ENCODE measurements at regions not wholly inside any gene's neighbourhood (a gene's known extent, or its start where the extent isn't known, plus 50 kb on each side); places are given as distances from the start of the nearest gene placed in this dataset.

DNA sequence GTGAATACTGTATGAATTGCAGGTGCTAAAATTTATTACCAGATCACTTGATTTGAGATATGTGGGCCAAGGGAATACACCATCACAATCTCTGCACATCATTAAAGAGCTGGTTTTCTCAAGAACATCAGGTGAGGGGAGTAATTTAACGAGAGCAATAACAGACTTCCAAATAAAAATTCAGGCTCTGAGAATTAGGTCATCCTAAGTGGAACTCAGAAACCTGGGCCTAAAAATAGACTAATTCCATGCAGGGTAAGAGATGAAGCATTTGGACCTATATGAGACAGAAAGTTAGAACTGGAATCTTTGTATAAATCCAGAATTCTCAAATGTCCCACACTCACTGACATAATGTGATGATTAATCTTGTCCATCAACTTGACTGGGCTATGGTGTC, 331.1 kb downstream of the ZNF621 start:
- DNase-seq (ENCODE audit: extremely low spot score, unreplicated experiment): no peak
- Mint-ChIP-seq H3K27ac (no peak overlapping the region), H3K4me3 (no peak overlapping the region), H3K4me1 (ENCODE audit: unreplicated experiment) (no peaks in the 10 kb centered on the region), H3K36me3 (no peaks in the 10 kb centered on the region), H3K27me3 (no peaks in the 10 kb centered on the region), H3K9me3 (no peaks in the 10 kb centered on the region)
- TF ChIP-seq, protein P1, sequence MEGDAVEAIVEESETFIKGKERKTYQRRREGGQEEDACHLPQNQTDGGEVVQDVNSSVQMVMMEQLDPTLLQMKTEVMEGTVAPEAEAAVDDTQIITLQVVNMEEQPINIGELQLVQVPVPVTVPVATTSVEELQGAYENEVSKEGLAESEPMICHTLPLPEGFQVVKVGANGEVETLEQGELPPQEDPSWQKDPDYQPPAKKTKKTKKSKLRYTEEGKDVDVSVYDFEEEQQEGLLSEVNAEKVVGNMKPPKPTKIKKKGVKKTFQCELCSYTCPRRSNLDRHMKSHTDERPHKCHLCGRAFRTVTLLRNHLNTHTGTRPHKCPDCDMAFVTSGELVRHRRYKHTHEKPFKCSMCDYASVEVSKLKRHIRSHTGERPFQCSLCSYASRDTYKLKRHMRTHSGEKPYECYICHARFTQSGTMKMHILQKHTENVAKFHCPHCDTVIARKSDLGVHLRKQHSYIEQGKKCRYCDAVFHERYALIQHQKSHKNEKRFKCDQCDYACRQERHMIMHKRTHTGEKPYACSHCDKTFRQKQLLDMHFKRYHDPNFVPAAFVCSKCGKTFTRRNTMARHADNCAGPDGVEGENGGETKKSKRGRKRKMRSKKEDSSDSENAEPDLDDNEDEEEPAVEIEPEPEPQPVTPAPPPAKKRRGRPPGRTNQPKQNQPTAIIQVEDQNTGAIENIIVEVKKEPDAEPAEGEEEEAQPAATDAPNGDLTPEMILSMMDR (conservative IDR thresholded peaks at IDR 0.05): no peak

DNA sequence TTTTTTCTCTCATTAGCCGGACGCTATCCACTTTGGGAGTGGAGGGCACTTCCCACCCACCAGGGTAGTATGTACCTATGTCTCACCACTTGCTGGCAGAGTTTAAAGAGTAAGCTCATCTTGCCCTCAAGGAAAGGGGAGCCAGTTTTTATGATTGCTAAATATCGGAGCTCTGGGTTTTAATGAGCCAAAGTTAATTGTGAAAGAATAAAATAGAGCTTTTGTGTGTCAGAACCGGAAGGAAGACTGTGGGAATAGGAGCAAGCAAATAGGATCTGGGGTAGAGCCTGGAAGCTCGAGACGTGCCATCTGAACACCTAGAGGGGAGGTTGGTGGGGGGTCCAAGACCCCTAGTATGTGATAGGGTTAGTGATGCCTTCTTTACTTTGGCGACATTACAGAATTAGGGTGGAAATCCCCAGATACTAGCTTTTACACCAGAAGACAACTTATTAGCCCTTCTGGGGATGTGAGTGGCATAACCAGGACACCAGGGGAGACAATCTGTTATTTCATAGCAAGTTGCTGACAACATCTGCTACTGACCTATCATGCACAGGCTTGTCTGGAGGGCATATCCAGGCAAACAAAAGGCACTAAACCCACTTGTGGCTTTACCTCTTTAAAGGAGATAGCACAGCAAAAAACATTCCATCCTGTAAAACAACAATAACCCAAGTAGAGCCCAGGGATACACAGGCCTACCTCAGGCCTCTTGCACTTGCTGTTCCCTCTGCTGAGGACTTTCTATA, 333.8 kb downstream of the ZNF621 start:
- Mint-ChIP-seq H3K36me3 (no peaks in the 10 kb centered on the region), H3K4me1 (ENCODE audit: unreplicated experiment) (no peaks in the 10 kb centered on the region), H3K27ac (no peak overlapping the region), H3K9me3 (no peaks in the 10 kb centered on the region), H3K27me3 (no peaks in the 10 kb centered on the region), H3K4me3 (no peak overlapping the region)
- no peak for DNase-seq (ENCODE audit: extremely low spot score, unreplicated experiment)
- TF ChIP-seq, protein P1 (conservative IDR thresholded peaks at IDR 0.05): no peak

DNA sequence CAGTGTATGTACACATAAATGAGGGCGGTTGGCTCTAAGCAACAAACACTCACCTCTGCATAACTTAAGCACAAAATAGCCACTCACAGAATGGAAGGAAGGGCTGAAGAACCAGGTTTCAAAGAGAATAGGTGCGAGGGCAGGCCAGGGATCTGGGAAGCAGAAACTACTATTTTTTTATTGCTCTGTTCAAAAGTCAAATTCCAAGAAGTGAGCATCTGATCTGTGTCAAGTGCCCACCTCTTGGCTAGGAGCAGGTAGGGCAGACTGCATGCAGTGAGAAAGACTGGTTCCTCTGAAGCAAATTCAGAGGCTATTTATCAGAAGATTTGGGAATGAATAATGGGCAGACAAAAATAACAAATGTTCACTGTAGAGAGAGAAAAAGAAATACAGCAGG, 336.4 kb upstream of the CTNNB1 start:
- H3K9me3 Mint-ChIP-seq: no peaks in the 10 kb centered on the region
- TF ChIP-seq, protein P1 (conservative IDR thresholded peaks at IDR 0.05): no peak
- H3K27ac Mint-ChIP-seq: no peak overlapping the region
- H3K4me1 Mint-ChIP-seq (ENCODE audit: unreplicated experiment): peaks cover 3% of the 10 kb centered on the region
- no peaks in the 10 kb centered on the region for H3K36me3 Mint-ChIP-seq
- no peaks in the 10 kb centered on the region for H3K27me3 Mint-ChIP-seq
- no peak for DNase-seq (ENCODE audit: extremely low spot score, unreplicated experiment)
- H3K4me3 Mint-ChIP-seq: no peak overlapping the region

DNA sequence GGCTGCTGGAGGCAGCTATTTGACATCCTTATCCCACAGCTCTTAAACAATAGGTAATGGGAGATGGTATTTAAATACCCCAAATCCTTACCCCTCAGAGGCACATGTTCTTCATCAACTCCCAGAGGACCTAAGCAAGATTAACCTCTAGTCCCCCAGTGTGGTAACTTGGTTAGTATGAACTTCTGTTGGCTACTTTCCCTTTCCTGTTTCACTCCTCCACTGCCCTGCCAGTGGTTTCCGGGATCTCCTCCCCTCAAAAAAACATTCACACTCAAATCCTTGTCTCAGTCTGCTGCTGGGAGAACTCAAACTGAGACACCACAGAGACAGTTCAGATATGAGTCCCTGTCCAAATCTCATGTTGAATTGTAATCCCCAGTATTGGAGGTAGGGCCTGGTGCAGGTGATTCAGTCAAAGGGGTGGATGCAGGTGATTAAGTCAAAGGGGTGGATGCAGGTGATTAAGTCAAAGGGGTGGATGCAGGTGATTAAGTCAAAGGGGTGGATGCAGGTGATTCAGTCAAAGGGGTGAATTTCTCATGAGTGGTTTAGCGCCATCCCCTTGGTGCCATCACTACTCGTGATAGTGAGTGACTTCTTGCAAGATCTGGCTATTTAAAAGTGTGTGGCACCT, 335.0 kb upstream of the CTNNB1 start:
- Mint-ChIP-seq H3K4me3 (no peak overlapping the region), H3K9me3 (no peaks in the 10 kb centered on the region), H3K4me1 (ENCODE audit: unreplicated experiment) (peaks cover 11% of the 10 kb centered on the region), H3K36me3 (no peaks in the 10 kb centered on the region), H3K27me3 (no peaks in the 10 kb centered on the region), H3K27ac (no peak overlapping the region)
- TF ChIP-seq, protein P1 (conservative IDR thresholded peaks at IDR 0.05): no peak
- DNase-seq (ENCODE audit: extremely low spot score, unreplicated experiment): no peak

DNA sequence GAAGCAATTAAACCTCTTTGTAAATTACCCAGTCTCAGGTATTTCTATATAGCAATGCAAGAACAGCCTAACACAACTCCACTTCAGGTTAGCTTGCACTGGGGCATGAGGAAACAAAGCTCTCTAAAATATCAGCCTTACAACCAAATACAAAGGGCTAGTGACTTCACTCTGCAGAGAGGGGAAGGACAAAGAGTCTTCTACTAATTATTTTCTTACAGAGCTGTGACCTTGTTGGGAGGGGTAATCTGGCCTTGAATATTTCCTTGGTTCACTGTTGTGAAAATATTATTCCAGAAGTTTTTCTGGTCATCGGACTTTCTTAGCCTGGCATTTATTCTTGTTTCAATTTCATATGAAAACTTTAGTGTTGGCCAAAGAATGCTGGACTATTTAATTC, 334.4 kb upstream of the CTNNB1 start:
- H3K27me3 Mint-ChIP-seq: no peaks in the 10 kb centered on the region
- H3K4me1 Mint-ChIP-seq (ENCODE audit: unreplicated experiment): peaks cover 11% of the 10 kb centered on the region
- TF ChIP-seq, protein P1 (conservative IDR thresholded peaks at IDR 0.05): no peak
- H3K4me3 Mint-ChIP-seq: no peak overlapping the region
- DNase-seq (ENCODE audit: extremely low spot score, unreplicated experiment): no peak
- no peak overlapping the region for H3K27ac Mint-ChIP-seq
- no peaks in the 10 kb centered on the region for H3K9me3 Mint-ChIP-seq
- H3K36me3 Mint-ChIP-seq: no peaks in the 10 kb centered on the region

Data from type B pancreatic cell (in vitro differentiated cells).